Gastroesophageal sphincter (tissue), 3 donors: ENCODE measurements at regions not wholly inside any gene's neighbourhood (a gene's known extent, or its start where the extent isn't known, plus 50 kb on each side); places are given as distances from the start of the nearest gene placed in this dataset.

Experiments
- EP300 ChIP-seq: sonication (generic); formaldehyde crosslinking; IDR thresholded peaks from one replicate; pipeline ENCODE4 v1.6.1; 2017; ENCODE audit warnings: antibody characterized with exemption, mild to moderate bottlenecking
- POLR2AphosphoS5 ChIP-seq: sonication (generic); formaldehyde crosslinking; IDR thresholded peaks from one replicate; pipeline ENCODE4 v1.6.1; 2017; ENCODE audit warnings: antibody characterized with exemption
- TF ChIP-seq, protein P1 (sequence below), 4 experiments: fragments of 200-600 bp in 2 of 4; fragments of 450-650 bp in 2 of 4; sonication (generic) in 1 of 4; IDR thresholded peaks; one replicate each; pipeline ENCODE4 v1.5.1; 2017 to 2019; ENCODE audit warnings: antibody characterized with exemption in 4 of 4, mild to moderate bottlenecking in 2 of 4, moderate library complexity in 2 of 4

DNA sequence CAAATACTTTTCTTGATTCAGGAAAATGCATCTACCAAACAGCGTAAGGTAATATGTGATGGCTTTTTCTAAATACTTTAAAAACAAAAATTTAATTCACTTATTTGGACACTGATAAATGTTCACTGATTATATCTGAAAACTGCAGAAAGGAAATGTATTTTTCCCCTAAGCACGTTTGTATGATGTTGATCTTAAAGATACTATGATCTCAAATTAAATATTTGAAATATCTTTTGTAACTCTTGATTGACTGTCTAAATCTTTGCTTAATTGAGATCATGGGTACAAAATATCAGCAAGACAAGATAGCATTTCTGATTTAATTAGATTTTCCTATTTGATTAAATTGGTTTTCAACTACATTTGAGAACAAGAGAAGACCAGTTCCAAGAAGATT is 281.0 kb upstream of the UGT8 start:
- no peak for TF ChIP-seq POLR2AphosphoS5
- TF ChIP-seq, protein P1, sequence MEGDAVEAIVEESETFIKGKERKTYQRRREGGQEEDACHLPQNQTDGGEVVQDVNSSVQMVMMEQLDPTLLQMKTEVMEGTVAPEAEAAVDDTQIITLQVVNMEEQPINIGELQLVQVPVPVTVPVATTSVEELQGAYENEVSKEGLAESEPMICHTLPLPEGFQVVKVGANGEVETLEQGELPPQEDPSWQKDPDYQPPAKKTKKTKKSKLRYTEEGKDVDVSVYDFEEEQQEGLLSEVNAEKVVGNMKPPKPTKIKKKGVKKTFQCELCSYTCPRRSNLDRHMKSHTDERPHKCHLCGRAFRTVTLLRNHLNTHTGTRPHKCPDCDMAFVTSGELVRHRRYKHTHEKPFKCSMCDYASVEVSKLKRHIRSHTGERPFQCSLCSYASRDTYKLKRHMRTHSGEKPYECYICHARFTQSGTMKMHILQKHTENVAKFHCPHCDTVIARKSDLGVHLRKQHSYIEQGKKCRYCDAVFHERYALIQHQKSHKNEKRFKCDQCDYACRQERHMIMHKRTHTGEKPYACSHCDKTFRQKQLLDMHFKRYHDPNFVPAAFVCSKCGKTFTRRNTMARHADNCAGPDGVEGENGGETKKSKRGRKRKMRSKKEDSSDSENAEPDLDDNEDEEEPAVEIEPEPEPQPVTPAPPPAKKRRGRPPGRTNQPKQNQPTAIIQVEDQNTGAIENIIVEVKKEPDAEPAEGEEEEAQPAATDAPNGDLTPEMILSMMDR (IDR thresholded peaks at IDR 0.05) = no peak
- no peak for TF ChIP-seq EP300
